Testis (tissue), 2 donors: ENCODE measurements at regions not wholly inside any gene's neighbourhood (a gene's known extent, or its start where the extent isn't known, plus 50 kb on each side); places are given as distances from the start of the nearest gene placed in this dataset.

Experiments used
- DNase-seq: peaks from one replicate; pipeline ENCODE4 v3.0.0-alpha.2; 2019
- H3K27ac ChIP-seq, 2 donors: fragments of 200-600 bp; sonication (generic); one replicate each; pipeline ENCODE4 v1.5.1; 2019
- H3K27me3 ChIP-seq: fragments of 200-600 bp; sonication (generic); one replicate; pipeline ENCODE4 v1.5.1; 2019
- H3K36me3 ChIP-seq: fragments of 200-600 bp; sonication (generic); one replicate; pipeline ENCODE4 v1.5.1; 2017; ENCODE audit warnings: low read depth; ENCODE audit errors: missing control alignments
- H3K4me1 ChIP-seq: fragments of 200-600 bp; sonication (generic); one replicate; pipeline ENCODE4 v1.5.1; 2019
- H3K4me3 ChIP-seq, 2 donors: fragments of 200-600 bp; sonication (generic); one replicate each; pipeline ENCODE4 v1.5.1; 2017 to 2019
- H3K9me3 ChIP-seq: fragments of 200-600 bp; sonication (generic); one replicate; pipeline ENCODE4 v1.5.1; 2017
- CTCF ChIP-seq, 3 experiments: fragments of 450-650 bp in 2 of 3; fragments of 200-600 bp in 1 of 3; sonication (generic) in 1 of 3; IDR thresholded peaks; one replicate each; pipeline ENCODE4 v1.5.1; 2016 to 2019; ENCODE audit warnings: antibody characterized with exemption in 3 of 3, mild to moderate bottlenecking in 2 of 3, moderate library complexity in 1 of 3
- POLR2A ChIP-seq: fragments of 450-650 bp; IDR thresholded peaks from one replicate; pipeline ENCODE4 v1.6.1; 2017; ENCODE audit warnings: antibody characterized with exemption, mild to moderate bottlenecking, moderate library complexity
- whole genome bisulfite sequencing, 2 donors: methylation state at CpG; one replicate each; pipeline ENCODE4 v1.1.5; 2018; 5-methylcytosine and 5-hydroxymethylcytosine counted together
- intact Hi-C: fragments of 100-400 bp; cut with DNase I; formaldehyde crosslinking; loops from one replicate; pipeline ENCODE4 v1.15.1; 2023; ENCODE audit warnings: low total_unique reads

DNA sequence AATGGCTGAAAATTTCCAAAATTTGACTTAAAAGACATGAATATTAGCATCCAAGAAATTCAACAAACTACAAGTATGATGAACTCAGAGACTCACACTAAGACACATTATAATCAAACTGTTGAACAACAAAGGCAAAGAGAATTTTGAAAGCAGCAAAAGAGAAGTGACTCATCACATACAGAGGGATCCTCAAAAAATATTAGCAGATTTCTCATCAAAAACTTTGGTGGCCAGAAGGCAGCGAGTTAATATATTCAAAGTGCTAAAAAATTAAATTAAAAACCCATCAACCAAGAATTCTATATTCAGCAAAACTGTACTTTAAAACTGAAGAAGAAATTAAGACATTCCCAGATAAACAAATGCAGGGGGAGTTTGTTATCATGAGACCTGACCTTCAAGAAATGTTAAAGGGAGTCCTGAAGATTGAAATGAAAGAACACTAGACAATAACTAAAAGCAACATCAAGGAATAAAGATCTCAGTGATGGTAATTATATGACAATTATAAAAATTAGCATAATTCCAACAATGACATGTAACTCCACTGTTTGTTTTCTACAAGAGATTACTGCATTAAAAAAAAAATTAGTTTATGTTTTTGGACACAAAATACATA lies 150.0 kb downstream of the RNASET2 start:
- WGBS, 2 donors: 94 to 95% methylated on average over 1 of the region's 1 CpG
- no peak for DNase-seq
- Histone ChIP-seq H3K36me3 (no peaks in the 10 kb centered on the region), H3K27ac (no peak overlapping the region), H3K9me3 (no peaks in the 10 kb centered on the region), H3K27me3 (no peaks in the 10 kb centered on the region), H3K4me3 (no peak overlapping the region), H3K4me1 (no peaks in the 10 kb centered on the region)
- TF ChIP-seq POLR2A: no peak
- TF ChIP-seq CTCF (IDR thresholded peaks at IDR 0.05): no peak
- intact Hi-C loops: no loop called here

DNA sequence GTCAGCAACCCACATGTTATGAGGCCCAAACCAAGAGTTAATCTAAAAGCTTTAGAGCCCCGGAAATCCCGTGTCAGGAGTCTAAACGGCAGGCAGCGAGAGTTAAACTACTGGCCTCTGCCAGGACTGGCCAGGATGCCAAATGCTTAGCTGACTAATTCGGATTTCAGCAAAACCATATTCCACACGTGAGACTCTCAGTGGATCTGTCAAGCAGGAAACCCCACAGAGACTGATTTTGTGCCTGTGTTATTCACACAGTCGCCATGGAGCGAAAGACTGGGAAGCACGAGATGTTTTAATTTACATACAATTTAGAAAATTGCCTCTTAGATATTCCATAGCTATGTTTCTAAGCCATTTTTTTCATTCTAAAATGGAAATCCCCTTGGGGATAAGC lies 152.9 kb downstream of the RNASET2 start:
- WGBS, 2 donors: 69 to 84% methylated on average over 9 of the region's 9 CpGs
- DNase-seq: no peak
- TF ChIP-seq POLR2A: no peak
- TF ChIP-seq CTCF (IDR thresholded peaks at IDR 0.05): no peak
- no peaks in the 10 kb centered on the region for H3K36me3 ChIP-seq
- H3K27ac ChIP-seq: no peak overlapping the region
- no peaks in the 10 kb centered on the region for H3K9me3 ChIP-seq
- H3K4me1 ChIP-seq: no peaks in the 10 kb centered on the region
- no peaks in the 10 kb centered on the region for H3K27me3 ChIP-seq
- H3K4me3 ChIP-seq: no peak overlapping the region
- intact Hi-C loops: no loop called here

DNA sequence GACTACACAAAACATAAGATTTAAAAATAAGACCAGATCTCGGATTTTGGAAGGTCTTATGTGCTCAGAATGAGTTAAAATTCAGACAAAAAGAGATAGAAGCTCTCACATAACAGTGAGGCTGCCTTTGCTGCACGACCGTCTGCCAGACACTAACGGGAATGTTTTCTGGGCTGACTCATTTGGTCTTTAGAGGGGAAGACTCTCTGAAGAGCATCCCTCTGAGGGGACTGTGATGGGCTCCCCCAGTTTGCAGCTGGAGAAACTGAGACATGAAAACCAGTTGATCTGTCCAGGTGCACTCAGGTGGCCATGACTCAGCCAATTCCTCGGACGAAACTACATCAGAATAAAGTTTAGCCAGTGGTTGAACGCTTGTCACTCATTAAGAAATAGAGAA lies 153.9 kb downstream of the RNASET2 start:
- no peak overlapping the region for H3K27ac ChIP-seq
- H3K4me3 ChIP-seq: no peak overlapping the region
- TF ChIP-seq POLR2A (no peak), CTCF (IDR thresholded peaks at IDR 0.05) (no peak)
- intact Hi-C loops: no loop called here
- H3K36me3 ChIP-seq: no peaks in the 10 kb centered on the region
- 80 to 81% methylated on average over 7 of the region's 7 CpGs for WGBS, 2 donors
- DNase-seq: no peak
- no peaks in the 10 kb centered on the region for H3K4me1 ChIP-seq
- H3K9me3 ChIP-seq: no peaks in the 10 kb centered on the region
- no peaks in the 10 kb centered on the region for H3K27me3 ChIP-seq

GRCh38 chr6:166800137-166800536 lies 156.2 kb downstream of the RNASET2 start:
- H3K36me3 ChIP-seq: no peaks in the 10 kb centered on the region
- H3K27ac ChIP-seq: no peak overlapping the region
- H3K4me1 ChIP-seq: no peaks in the 10 kb centered on the region
- WGBS, 2 donors: 82 to 90% methylated on average over 6 to 9 of the region's 9 CpGs
- TF ChIP-seq CTCF (IDR thresholded peaks at IDR 0.05) (no peak), POLR2A (no peak)
- intact Hi-C loops: no loop called here
- H3K27me3 ChIP-seq: no peaks in the 10 kb centered on the region
- H3K9me3 ChIP-seq: no peaks in the 10 kb centered on the region
- DNase-seq: no peak
- no peak overlapping the region for H3K4me3 ChIP-seq

- TF ChIP-seq POLR2A: no peak
- no peak for TF ChIP-seq CTCF (IDR thresholded peaks at IDR 0.05)
- no peaks in the 10 kb centered on the region for H3K4me1 ChIP-seq
- H3K36me3 ChIP-seq: no peaks in the 10 kb centered on the region
- no peaks in the 10 kb centered on the region for H3K27me3 ChIP-seq
- no peak for DNase-seq
- no peak overlapping the region for H3K27ac ChIP-seq
- H3K4me3 ChIP-seq: no peak overlapping the region
- H3K9me3 ChIP-seq: no peaks in the 10 kb centered on the region
- 71 to 74% methylated on average over 6 of the region's 6 CpGs for WGBS, 2 donors
- intact Hi-C loops: no loop called here
Observed at GRCh38 chr6:166798652-166799051, 157.7 kb downstream of the RNASET2 start.
